Stomach (tissue), 4 donors: ENCODE measurements at regions not wholly inside any gene's neighbourhood (a gene's known extent, or its start where the extent isn't known, plus 50 kb on each side); places are given as distances from the start of the nearest gene placed in this dataset.

Experiments
- EP300 ChIP-seq: sonication (generic); formaldehyde crosslinking; IDR thresholded peaks from one replicate; pipeline ENCODE4 v1.6.1; 2017; ENCODE audit warnings: antibody characterized with exemption
- TF ChIP-seq, protein P1 (sequence below), 7 experiments: fragments of 450-650 bp in 4 of 7; fragments of 200-600 bp in 3 of 7; sonication (generic) in 3 of 7; IDR thresholded peaks; one replicate each; pipeline ENCODE4 v1.5.1; 2016 to 2019; ENCODE audit warnings: antibody characterized with exemption in 7 of 7, control low read depth in 2 of 7, mild to moderate bottlenecking in 1 of 7

DNA sequence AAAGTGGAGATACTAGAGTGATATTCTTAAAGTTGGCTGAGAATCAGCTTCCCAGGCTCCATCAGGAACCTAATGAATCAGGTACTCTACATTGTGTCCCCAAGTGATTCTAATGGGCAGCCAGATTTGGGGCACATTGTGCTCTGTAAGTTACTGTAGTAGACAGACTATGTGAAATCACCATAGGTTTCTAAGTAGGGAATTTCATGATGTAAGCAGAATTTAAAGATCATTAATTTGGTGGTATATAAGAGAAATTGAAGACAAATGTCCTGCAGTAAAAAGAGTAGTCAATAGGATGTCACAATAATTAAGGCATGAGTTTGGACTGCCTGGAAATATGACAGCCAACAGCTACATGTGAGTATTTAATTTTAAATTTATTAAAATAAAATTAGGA, 602.4 kb upstream of the ACVR2A start:
- TF ChIP-seq, protein P1, sequence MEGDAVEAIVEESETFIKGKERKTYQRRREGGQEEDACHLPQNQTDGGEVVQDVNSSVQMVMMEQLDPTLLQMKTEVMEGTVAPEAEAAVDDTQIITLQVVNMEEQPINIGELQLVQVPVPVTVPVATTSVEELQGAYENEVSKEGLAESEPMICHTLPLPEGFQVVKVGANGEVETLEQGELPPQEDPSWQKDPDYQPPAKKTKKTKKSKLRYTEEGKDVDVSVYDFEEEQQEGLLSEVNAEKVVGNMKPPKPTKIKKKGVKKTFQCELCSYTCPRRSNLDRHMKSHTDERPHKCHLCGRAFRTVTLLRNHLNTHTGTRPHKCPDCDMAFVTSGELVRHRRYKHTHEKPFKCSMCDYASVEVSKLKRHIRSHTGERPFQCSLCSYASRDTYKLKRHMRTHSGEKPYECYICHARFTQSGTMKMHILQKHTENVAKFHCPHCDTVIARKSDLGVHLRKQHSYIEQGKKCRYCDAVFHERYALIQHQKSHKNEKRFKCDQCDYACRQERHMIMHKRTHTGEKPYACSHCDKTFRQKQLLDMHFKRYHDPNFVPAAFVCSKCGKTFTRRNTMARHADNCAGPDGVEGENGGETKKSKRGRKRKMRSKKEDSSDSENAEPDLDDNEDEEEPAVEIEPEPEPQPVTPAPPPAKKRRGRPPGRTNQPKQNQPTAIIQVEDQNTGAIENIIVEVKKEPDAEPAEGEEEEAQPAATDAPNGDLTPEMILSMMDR (IDR thresholded peaks at IDR 0.05) = no peak
- no peak for TF ChIP-seq EP300
